Parathyroid adenoma (tissue), 2 donors: ENCODE measurements at regions not wholly inside any gene's neighbourhood (a gene's known extent, or its start where the extent isn't known, plus 50 kb on each side); places are given as distances from the start of the nearest gene placed in this dataset.
"Not testable (repeated sequence)": the region's sequence is repeated elsewhere in the genome, so short reads cannot be mapped to it uniquely, and the experiment has no call there.

ENCODE experiments used
- H2AFZ ChIP-seq: fragments of 300-600 bp; sonication (generic); one replicate; pipeline ENCODE4 v1.7.0; 2017; ENCODE audit warnings: antibody characterized with exemption, mild to moderate bottlenecking
- H3K27ac ChIP-seq: fragments of 300-600 bp; sonication (generic); one replicate; pipeline ENCODE4 v1.7.0; 2017
- H3K27me3 ChIP-seq: fragments of 300-600 bp; sonication (generic); one replicate; pipeline ENCODE4 v1.7.0; 2017; ENCODE audit warnings: low read length; ENCODE audit not compliant: control insufficient read depth, insufficient read depth
- H3K36me3 ChIP-seq: fragments of 300-600 bp; sonication (generic); one replicate; pipeline ENCODE4 v1.7.0; 2017; ENCODE audit warnings: low read length; ENCODE audit not compliant: control insufficient read depth, insufficient read depth
- H3K4me1 ChIP-seq: fragments of 300-600 bp; sonication (generic); one replicate; pipeline ENCODE4 v1.7.0; 2017; ENCODE audit warnings: control low read depth
- H3K4me2 ChIP-seq: fragments of 300-600 bp; sonication (generic); one replicate; pipeline ENCODE4 v1.7.0; 2017; ENCODE audit warnings: low read length
- H3K4me3 ChIP-seq: fragments of 300-600 bp; sonication (generic); one replicate; pipeline ENCODE4 v1.7.0; 2017; ENCODE audit warnings: low read depth, low read length
- H3K79me2 ChIP-seq: fragments of 300-600 bp; sonication (generic); one replicate; pipeline ENCODE4 v1.7.0; 2017; ENCODE audit warnings: control low read depth
- H3K9ac ChIP-seq: fragments of 300-600 bp; sonication (generic); one replicate; pipeline ENCODE4 v1.7.0; 2017; ENCODE audit warnings: mild to moderate bottlenecking
- H3K9me3 ChIP-seq: fragments of 300-600 bp; sonication (generic); one replicate; pipeline ENCODE4 v1.7.0; 2017; ENCODE audit warnings: low read length; ENCODE audit not compliant: control insufficient read depth
- CTCF ChIP-seq: fragments of 300-600 bp; sonication (generic); IDR thresholded peaks from one replicate; pipeline ENCODE4 v1.7.0; 2017; ENCODE audit warnings: antibody characterized with exemption, mild to moderate bottlenecking
- donor health status: primary hyperparathyroidism.

GRCh38 chr6:110543106-110543505 lies 66.7 kb upstream of the SLC22A16 start:
- Histone ChIP-seq H3K4me2 (no peak overlapping the region), H3K36me3 (no peaks in the 10 kb centered on the region), H3K9me3 (no peaks in the 10 kb centered on the region), H3K27me3 (peaks cover 3% of the 10 kb centered on the region), H3K4me1 (no peaks in the 10 kb centered on the region), H3K27ac (no peak overlapping the region), H3K9ac (no peak overlapping the region), H2AFZ (no peak overlapping the region), H3K79me2 (no peaks in the 10 kb centered on the region), H3K4me3 (no peak overlapping the region)
- TF ChIP-seq CTCF, result no peak

GRCh38 chr6:110542311-110543024 lies 66.1 kb upstream of the SLC22A16 start:
- Histone ChIP-seq H3K9me3 (no peaks in the 10 kb centered on the region), H3K9ac (no peak overlapping the region), H3K4me2 (no peak overlapping the region), H3K79me2 (no peaks in the 10 kb centered on the region), H3K27me3 (peaks cover 3% of the 10 kb centered on the region), H3K27ac (no peak overlapping the region), H3K36me3 (no peaks in the 10 kb centered on the region), H3K4me3 (no peak overlapping the region), H3K4me1 (no peaks in the 10 kb centered on the region), H2AFZ (no peak overlapping the region)
- TF ChIP-seq CTCF, result no peak

GRCh38 chr6:110541701-110542309 lies 65.4 kb upstream of the SLC22A16 start:
- Histone ChIP-seq H3K4me1 (no peaks in the 10 kb centered on the region), H3K79me2 (no peaks in the 10 kb centered on the region), H3K27me3 (peaks cover 3% of the 10 kb centered on the region), H3K27ac (no peak overlapping the region), H3K4me2 (no peak overlapping the region), H2AFZ (no peak overlapping the region), H3K9ac (no peak overlapping the region), H3K4me3 (no peak overlapping the region), H3K36me3 (no peaks in the 10 kb centered on the region), H3K9me3 (no peaks in the 10 kb centered on the region)
- no peak for TF ChIP-seq CTCF

- not testable (repeated sequence) for H3K36me3 ChIP-seq, H3K4me2 ChIP-seq, H3K27ac ChIP-seq, H3K27me3 ChIP-seq, H3K4me3 ChIP-seq, H2AFZ ChIP-seq, H3K4me1 ChIP-seq, H3K9me3 ChIP-seq, H3K9ac ChIP-seq, H3K79me2 ChIP-seq
Observed at GRCh38 chr6:110539277-110540019, 63.0 kb upstream of the SLC22A16 start.

- H3K4me1 ChIP-seq, result no peaks in the 10 kb centered on the region
- no peak overlapping the region for H3K4me3 ChIP-seq
- TF ChIP-seq CTCF, result no peak
- H3K79me2 ChIP-seq, result no peaks in the 10 kb centered on the region
- H3K27ac ChIP-seq, result no peak overlapping the region
- H3K27me3 ChIP-seq, result no peaks in the 10 kb centered on the region
- no peak overlapping the region for H3K4me2 ChIP-seq
- no peak overlapping the region for H2AFZ ChIP-seq
- H3K9ac ChIP-seq, result no peak overlapping the region
- no peaks in the 10 kb centered on the region for H3K9me3 ChIP-seq
- H3K36me3 ChIP-seq, result no peaks in the 10 kb centered on the region
Observed at GRCh38 chr6:110538416-110539160, 62.2 kb upstream of the SLC22A16 start.
